Stimulated activated CD8-positive, alpha-beta memory T cell treated with anti-CD3 and anti-CD28 coated beads, Interleukin-12 subunit alpha, Interleukin-12 subunit beta, amount 100 ng/mL, for 24 hours (primary cell): ENCODE measurements at regions not wholly inside any gene's neighbourhood (a gene's known extent, or its start where the extent isn't known, plus 50 kb on each side); places are given as distances from the start of the nearest gene placed in this dataset.

Experiments
- DNase-seq: peaks from one replicate; pipeline ENCODE4 v3.0.0-alpha.2; 2020; ENCODE audit errors: extremely low read depth

DNA sequence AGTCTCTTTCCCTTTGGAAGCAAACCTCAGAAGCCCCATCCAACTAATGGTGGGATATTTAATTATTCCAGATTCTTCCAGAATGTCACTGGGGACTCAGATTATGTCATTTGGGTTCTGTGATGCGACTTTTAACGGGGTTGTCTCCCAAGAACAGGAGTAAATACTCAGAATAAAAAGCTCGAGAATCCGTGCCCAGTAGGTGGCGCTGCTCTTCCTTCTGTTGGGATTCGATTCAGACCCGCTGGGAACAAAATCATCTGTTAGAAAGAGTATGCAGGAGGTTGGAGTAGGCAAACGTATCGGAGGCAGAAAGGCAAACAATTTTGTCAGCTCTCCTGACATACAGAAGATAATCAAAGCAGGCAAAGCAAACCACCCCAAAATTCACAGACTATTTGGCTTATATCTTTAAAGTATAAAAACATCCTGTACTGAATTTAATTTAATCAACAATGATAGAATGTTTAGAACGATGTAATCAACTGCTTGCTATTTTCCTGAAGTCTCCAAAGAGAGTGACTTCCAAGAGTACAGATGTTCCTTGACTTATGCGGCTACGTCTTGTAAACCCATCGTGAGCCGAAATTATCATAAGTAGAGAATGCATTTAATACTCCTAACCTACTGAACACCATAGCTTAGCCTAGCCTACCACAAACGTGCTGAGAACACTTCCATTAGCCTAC lies 169.8 kb upstream of the RAI14 start:
- peak; percentile 21 for DNase-seq

DNA sequence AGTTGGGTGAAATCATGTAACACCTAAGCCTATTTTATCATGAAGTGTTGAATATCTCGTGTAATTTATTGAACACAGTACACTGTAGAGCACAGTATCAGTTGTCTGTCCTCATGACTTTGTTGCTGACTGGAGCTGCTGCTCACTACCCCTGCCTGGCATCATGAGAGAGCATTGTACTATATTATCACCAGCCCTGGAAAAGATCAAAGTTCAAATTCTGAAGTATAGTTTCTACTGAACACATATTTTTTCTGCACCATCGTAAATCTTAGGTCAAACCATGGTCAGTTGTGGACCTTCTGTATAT lies 169.3 kb upstream of the RAI14 start:
- DNase-seq = no peak

DNA sequence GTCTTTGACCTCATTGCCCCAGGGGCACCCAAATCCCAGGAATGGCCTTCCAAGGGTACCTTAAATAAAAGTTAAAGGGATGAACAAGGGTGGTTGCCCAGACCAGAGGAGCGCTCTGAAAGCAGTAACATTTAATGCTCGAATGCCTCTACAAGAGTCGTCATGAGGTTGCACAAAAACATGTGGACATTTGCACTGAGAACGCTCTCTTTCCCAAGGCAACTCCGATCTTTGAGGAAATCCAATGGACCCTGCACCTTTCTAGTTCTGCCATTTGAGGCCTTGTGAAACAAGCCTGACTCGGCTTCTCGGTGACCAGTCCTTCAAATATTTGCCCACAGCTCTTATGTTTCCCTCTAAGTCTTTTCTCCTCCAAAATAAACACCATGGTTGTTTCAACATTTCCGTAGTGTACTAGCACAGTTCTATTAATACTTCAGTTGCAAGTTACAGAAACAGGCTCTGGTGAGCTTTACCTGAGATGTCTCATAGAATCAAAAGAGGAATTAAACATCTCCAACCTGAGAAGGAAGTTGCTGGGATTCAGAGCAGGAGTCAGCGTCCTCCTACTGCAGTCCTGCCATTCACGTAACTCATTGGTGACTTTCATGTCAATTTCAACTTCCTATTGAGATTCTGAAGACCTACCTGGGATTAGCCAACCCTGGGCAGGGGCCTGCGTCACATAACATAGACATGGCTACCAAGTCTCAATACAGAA lies 168.8 kb upstream of the RAI14 start:
- DNase-seq = no peak

DNA sequence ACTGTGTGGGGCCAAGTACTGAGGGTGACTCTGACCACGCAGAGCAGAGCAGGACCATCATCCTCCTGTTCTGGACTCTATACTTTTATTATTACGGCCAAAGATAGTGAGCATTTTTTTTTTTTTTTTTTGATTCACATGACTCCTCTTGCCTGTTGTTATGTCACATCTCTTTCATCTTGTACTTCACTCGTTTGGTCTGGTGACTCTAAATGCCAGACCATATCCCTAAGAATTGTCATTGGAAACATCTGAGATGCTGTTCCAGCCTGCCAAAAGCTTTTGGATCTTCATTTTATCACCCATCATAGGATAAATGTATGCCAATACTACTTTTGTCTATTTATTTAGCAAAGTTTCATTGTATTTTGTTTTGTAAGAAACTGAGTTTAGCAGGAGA lies 168.2 kb upstream of the RAI14 start:
- no peak for DNase-seq

DNA sequence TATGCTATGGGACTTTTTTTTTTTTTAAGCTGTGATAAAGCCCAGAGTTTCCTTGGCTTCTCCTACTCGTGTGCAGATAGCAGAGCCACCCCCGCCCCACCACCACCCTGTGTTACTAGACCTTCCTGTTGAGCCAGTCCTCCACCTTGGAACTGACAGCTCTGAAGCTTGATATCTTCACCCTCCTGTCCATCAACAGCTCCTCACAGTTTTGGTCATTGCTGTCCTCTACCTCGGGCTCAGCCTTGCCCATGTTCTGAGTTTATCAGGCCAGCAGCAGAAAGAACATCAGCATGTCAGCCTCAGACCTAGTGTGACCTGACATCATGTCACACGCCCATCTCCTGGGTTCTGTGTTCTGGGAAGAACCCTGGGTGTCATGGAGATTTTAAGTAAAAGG lies 167.1 kb upstream of the RAI14 start:
- no peak for DNase-seq

DNA sequence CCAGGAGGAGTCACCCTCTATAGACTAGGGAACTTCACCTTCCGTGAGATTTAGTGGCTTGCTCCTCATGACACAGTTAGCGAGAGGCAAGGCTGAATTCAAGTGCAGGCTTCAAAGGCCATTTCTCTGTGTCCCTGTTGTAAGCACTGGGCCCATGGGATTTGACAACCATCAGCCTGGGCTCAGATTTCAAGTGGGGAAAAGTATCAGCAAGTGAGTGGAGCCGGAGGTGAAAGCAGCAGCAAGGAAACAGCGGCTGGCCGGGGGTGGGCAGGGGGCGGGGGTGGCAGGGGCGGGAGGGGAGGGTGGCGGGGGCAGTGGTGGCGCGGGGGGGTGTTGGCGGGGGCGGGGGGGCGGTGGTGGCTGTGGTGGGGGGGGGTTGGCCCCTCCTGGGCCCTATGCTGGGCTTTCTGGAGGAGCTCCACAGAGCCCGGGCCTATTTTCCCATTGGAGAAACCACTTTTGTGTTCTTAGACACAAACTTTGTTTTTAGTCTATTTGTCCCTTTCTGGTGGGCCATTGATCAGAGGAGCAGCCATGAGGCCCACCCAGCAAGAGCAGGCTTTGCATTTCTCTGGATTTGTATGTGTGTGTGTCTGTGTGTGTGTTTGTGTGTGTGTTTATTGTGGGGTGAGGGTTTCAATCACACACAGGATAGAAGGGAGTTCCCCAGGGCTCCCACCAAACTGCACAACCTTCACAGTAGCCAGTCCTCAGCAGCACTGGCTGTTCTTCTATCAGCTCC lies 165.4 kb upstream of the RAI14 start:
- DNase-seq = no peak

DNA sequence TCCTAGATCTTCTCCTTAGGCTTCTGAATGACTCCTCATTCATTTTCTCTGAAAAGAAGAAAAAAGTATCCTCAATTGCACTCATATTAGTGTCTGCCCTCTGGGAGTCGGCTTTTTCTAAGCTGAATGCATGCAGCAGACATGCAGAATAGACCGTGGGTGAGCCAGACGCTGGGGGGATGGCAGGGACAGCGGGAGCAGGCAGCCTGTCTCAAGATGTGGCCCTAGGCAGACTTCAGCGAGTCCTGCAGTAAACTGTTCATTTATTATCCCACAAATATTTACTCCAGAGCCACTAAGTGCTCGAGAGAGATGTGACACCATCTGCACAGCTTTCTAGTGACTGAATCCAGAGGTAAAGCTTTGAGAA lies 164.9 kb upstream of the RAI14 start:
- DNase-seq = no peak

DNA sequence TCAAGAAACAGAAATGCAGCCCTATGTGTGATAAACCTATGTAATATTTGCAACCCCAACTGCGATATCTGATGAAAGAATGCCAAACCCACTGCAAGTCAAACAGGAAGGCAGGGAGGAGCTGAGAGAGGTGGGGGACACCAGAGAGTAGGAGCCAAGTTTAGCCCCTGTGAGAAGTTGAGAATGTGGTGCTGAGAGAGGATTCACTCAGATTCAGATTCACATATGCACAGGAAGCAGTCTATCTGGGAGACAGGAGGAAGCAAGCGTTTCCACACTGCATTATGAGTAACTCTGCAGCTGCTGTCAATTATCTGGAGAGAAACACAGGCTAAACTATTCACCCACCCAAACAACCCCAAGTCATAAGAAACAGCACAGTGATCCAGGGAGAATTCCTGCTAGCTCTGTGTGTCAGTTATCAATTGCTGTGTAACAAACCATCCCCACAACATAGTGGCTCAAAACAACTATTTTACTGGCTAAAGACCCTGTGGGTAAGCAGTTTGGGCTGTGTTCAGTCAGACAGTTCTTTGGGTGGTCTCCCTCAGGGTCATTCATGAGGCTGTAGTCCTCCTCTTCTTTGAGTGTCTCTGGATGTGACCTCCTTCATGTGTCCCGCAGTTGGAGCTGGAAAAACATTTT lies 161.9 kb upstream of the RAI14 start:
- DNase-seq = no peak

DNA sequence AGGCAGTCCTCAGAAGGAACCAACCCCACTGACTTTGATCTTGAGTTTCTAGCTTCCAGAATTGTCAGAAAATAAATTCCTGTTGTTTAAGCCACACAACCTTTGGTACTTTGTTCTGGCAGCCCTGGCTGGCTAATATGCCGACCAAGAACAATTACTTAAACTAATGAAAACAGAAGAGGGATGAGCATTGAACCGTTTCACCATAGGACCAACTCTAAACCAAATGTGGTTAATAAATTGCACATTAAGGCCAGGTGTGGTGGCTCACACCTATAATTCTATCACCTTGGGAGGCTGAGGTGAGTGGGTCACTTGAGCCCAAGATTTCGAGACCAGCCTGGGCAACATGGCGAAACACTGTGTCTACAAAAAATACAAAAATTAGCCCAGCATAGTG lies 160.9 kb upstream of the RAI14 start:
- no peak for DNase-seq

DNA sequence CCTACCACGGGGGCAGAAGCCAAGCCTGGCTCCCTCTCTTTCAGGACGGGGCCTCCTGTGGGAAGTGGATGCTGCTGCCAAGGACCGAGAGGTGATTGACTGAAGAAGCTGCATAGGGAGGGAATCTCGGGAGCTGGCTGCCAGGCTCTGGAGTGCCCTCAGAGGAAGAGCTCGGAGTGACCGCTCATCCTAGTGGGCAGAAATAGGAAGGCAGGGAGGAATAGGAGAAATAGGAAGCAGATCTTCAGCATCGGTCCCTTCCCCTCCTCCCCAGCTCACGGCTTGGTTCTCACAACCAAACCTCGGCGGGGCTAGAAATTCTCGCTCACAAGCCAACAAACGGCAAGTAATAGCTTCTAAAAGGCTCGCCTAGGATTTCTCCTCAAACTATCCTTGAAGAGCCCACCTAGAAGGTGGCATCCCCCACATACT lies 159.9 kb upstream of the RAI14 start:
- DNase-seq = no peak

DNA sequence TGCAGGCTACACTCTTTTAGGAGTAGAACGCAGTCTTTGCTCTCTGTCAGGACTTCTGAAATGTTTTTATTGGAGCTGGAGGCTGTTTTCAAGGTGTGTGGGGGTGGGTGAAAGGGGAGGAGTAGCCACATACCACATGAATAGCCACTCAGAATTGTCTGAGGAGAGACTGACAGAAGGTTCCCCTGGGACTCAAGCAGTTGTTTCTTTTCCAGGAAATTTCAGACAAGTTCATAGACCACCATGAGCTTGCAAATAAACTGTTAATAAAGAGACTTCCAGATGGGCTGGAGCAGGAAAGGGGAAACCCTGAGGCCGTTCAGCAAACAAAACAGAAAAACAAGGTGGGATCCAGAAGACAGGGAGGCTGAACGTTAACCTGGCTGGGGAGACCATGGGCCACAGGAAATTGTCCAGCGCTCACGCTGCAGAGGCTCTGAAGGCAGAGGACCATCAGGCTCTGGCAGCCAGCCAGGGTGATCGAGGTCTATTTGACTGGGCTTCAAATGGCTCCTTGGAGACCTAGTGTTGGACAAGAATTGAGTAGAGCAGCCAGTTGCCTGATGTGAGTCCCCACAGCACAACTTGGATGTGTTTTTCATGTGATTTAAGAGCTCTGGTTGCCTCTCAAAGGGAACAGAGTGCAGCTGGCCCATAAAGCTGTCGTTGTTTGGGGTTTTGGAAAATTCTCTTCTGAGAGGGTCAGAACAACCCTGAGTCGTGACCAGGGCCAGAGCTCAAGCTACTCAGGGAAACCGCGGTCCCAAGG lies 159.2 kb upstream of the RAI14 start:
- DNase-seq = no peak

DNA sequence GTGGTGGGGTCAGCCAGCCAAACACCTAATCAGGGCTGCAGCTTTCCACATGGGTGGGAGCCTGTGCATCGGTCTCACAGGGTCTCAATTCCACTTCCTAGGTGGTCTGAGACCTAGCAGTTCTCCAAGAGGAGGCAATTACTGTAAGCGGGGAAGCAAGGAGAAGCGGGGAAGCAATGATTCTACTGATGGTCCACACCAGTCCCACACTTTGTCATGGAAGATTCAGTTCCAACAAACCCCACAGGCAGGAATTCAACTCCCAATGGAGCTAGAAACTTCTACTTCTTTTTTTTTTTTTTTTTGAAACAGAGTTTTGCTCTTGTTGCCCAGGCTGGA lies 158.7 kb upstream of the RAI14 start:
- no peak for DNase-seq

DNA sequence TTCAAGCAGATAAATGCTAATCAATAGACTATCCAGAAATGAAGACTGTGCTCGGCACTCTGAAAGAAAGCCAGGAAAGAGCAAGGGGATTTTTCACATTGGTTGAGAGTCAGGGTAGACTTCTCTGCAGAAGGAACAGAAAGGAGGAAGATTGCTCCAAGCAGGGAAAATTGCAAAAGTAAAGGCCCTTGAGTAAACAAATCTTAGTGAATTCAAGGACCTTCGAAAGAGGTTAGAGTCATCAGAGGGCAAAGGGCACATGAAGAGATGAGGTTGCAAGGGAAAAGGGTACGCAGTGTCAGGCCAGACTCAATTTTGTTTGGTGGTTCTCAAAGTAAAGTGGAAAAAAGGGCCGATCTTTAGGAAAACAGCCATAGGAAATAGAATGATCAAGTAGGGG lies 157.6 kb upstream of the RAI14 start:
- no peak for DNase-seq

DNA sequence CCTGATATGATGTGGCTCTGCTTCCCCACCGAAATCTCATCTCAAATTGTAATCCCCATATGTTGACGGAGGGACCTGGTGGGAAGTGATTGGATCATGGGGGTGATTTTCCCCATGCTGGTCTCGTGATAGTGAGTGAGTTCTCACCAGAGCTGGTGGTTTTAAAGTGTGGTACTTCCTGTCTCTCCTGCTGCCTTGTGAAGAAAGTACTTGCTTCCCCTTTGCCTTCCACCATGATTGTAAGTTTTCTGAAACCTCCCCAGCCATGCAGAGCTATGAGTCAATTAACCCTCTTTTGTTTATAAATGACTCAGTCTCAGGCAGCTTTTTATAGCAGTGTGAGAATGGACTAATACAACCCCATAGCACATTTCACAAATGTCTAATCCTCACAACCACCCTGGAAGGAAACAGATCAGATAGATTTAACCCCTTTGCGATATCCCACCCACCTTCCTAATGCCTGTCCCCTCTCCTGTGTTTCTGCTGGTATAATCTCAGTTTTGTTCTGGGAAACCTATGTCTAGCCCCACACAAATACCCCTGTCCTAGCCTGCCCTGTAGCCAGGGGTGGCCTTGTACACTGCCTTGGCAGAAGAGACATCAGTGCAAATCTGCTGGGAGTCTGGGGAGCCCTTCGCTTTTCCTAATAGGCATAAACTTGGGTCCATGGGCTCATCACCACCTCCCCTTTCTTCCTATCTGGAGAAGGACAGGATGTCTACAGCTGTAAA lies 157.0 kb upstream of the RAI14 start:
- no peak for DNase-seq

DNA sequence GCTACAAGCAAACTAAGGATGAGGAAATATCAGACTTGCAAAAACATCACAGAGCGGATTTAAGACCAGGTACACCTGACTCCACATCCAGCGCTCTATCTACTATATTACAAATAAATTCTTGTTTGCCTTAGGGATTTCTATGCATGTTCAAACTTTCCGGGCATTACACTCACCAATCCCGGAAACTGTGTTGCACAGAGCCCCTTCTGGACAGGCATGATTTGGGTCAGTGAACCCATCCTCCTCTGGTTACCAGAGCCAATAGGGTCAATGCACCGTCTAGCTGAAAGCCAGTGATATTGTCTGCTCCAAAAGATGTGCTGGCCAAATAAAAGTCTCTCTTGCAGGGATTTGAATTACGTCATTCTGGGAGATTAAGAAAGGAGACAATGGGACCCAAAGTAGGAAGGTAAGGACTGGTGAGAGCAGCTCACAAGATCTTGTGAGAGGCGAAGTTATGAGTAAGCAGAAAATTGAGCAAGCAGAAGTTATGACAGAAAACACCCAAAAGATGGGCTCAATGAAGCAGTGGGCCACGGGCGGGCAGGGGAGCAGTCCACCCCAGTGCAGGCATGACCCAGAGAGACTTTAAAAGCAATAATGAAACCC lies 155.8 kb upstream of the RAI14 start:
- DNase-seq = no peak

DNA sequence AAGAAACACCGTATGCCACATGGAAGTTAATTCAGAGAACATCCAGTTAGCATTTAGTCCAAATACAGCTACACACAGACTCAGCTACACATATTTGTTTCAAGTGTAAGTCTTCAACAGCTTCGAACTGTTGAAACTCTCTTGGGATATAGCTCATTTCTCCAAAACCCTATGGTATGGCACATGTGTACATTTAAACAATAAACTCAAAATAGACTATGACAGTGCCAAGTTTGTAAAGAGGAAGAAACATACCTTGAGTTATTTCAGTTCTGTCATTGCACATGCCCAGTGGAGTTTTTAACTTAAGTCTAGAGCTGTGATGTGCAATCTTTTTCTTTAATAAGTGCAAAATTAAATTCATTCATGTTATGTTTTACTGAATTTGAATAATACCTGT lies 155.1 kb upstream of the RAI14 start:
- no peak for DNase-seq

DNA sequence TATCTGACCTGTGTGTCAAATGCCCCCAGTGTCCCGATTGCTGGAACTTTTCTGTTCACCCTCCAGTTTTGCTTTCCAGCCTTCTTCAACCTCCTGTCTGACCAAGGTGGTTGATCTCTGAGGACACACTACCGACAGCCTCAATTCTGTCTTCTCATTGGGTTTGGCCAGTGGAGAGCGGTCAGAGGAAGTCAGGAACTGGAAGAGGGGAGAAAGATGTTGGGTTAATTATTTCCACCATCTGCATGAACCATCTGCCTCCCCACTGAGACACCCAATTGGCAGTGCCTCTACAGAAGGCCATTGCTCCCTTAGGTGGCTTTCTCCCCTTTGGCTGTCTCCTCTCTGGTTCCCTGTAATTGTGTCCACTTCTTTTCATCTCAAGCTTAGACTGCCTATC lies 154.3 kb upstream of the RAI14 start:
- no peak for DNase-seq

DNA sequence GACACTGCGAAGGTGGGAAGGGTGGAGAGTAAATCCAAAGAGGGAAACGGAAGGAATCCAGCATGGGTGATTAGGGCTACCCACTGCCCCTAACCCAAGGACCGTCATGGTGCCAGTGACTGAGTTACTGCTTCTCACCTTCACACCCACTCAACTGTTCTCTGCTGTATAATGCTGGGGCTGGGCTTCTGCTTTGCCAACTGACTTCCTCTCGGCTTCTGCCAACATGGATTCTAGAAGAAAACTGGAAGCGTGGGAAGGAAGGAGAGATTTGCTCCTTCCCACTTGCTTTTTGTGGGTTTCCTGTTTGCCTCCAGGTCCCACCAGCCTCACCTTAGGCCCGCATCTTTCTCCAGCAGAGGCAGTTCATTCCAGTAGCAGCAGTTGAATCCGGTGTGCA lies 153.5 kb upstream of the RAI14 start:
- DNase-seq = no peak

DNA sequence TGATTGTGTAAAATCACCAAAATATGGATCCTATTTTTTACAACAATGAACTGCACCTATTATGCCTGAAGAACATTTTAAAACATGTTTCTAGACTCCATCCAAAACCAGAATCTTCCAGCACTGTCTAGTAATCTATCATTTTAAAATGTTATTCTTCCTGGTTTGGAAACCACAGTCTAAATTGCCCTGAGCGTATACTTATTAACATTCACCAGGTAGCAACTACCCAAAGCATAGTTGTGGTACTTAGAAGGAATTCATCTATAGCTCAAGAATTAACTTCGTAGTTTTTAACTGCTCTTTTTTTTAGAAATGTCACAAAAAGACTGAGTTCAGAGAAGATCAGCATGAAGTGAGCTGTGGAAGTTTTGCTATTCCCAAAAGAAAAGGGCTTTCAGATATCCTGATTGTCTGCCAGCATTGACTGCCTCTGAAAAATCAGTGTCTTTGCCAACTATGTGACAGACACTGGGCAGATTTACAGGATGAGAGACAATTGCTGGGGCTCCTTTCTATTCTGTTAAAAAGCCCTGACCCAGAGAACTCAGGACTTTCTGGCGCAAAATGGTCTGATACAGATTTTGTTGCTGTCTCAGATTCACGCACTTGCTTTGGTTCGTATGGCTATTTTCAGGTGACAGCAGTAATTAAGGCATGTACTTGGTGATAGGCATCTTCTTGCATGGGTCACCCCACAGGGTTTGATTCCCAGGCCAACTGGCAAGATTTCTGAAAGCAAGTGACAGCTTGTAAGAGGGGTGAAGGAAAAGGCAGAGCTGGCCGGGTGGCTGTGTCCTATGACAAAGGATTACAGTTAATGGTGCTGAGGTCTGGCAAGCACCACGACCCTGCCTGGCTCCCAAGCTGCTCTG lies 152.5 kb upstream of the RAI14 start:
- no peak for DNase-seq

DNA sequence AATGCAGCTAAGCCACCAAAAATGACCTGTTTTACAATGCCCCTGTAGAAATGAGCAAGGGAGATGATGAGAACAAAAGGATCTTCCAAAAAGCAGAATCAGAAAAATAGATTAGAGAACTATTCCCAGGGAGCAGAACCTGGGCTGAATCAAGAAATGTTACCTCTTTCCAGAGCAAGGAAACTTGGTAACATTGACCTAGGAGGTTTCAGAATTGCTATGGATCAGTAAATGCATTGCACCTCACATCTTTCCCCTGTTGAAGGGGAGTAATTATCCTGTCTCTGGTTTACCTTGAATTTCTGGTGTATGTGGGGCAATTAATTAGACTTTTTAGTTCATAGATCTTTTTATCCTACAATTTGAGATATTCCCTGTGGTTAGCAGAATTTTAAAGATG lies 151.2 kb upstream of the RAI14 start:
- DNase-seq = no peak
